H9 (cell line): ENCODE measurements at regions not wholly inside any gene's neighbourhood (a gene's known extent, or its start where the extent isn't known, plus 50 kb on each side); places are given as distances from the start of the nearest gene placed in this dataset.

Experiments
- DNase-seq: peaks from one replicate; pipeline ENCODE4 v3.0.0-alpha.2; 2017
- H2AFZ ChIP-seq: one replicate; pipeline ENCODE4 v1.6.1; 2013; ENCODE audit warnings: mild to moderate bottlenecking, low read length, control low read depth, moderate library complexity
- H2AK5ac ChIP-seq: 2 replicates; pipeline ENCODE4 v1.6.1; 2013; ENCODE audit warnings: low read length, control low read depth, mixed read lengths; ENCODE audit not compliant: insufficient read length
- H2BK120ac ChIP-seq: one replicate; pipeline ENCODE4 v1.6.1; 2013; ENCODE audit warnings: low read depth, mild to moderate bottlenecking, low read length, control low read depth, inconsistent platforms; ENCODE audit not compliant: poor library complexity, severe bottlenecking
- H2BK12ac ChIP-seq: 2 replicates; pipeline ENCODE4 v1.6.1; 2013; ENCODE audit warnings: low read length, control low read depth, mixed read lengths, low read depth; ENCODE audit not compliant: insufficient read length
- H2BK15ac ChIP-seq: 2 replicates; pipeline ENCODE4 v1.6.1; 2013; ENCODE audit warnings: low read depth, low read length, control low read depth
- H2BK20ac ChIP-seq: one replicate; pipeline ENCODE4 v1.6.1; 2013; ENCODE audit warnings: low read depth, mild to moderate bottlenecking, low read length, control low read depth, inconsistent platforms; ENCODE audit not compliant: poor library complexity, severe bottlenecking
- H2BK5ac ChIP-seq: 2 replicates; pipeline ENCODE4 v1.6.1; 2013; ENCODE audit warnings: low read length, control low read depth, mixed read lengths; ENCODE audit not compliant: insufficient read length
- H3K14ac ChIP-seq: 2 replicates; pipeline ENCODE4 v1.6.1; 2013; ENCODE audit warnings: low read length, control low read depth; ENCODE audit not compliant: insufficient read depth
- H3K18ac ChIP-seq: 2 replicates; pipeline ENCODE4 v1.6.1; 2013; ENCODE audit warnings: low read depth, mild to moderate bottlenecking, mixed read lengths, low read length, control low read depth; ENCODE audit not compliant: insufficient read length
- H3K23ac ChIP-seq: 2 replicates; pipeline ENCODE4 v1.6.1; 2013; ENCODE audit warnings: low read length, control low read depth, mixed read lengths, low read depth; ENCODE audit not compliant: insufficient read length
- H3K23me2 ChIP-seq: 2 replicates; pipeline ENCODE4 v1.6.1; 2013; ENCODE audit warnings: low read depth, mild to moderate bottlenecking, mixed read lengths, low read length, control low read depth; ENCODE audit not compliant: insufficient read length, poor library complexity, severe bottlenecking
- H3K27ac ChIP-seq: 2 replicates; pipeline ENCODE4 v1.5.1; 2013; ENCODE audit warnings: low read length, control low read depth, mixed read lengths, low read depth; ENCODE audit not compliant: insufficient read length
- H3K27me3 ChIP-seq: 2 replicates; pipeline ENCODE4 v1.6.1; 2013; ENCODE audit warnings: low read length, control low read depth, inconsistent platforms; ENCODE audit not compliant: insufficient read depth
- H3K4ac ChIP-seq: 2 replicates; pipeline ENCODE4 v1.6.1; 2013; ENCODE audit warnings: low read depth, mild to moderate bottlenecking, control low read depth, inconsistent platforms, low read length, moderate library complexity
- H3K4me1 ChIP-seq: 2 replicates; pipeline ENCODE4 v1.6.1; 2013; ENCODE audit warnings: low read length, control low read depth, inconsistent platforms; ENCODE audit not compliant: insufficient read depth
- H3K4me2 ChIP-seq: 2 replicates; pipeline ENCODE4 v1.6.1; 2013; ENCODE audit warnings: low read length, control low read depth, mixed read lengths; ENCODE audit not compliant: insufficient read length, insufficient read depth
- H3K56ac ChIP-seq: 2 replicates; pipeline ENCODE4 v1.6.1; 2013; ENCODE audit warnings: low read depth, mild to moderate bottlenecking, mixed read lengths, low read length, control low read depth; ENCODE audit not compliant: insufficient read length
- H3K79me1 ChIP-seq: 2 replicates; pipeline ENCODE4 v1.6.1; 2013; ENCODE audit warnings: low read depth, mild to moderate bottlenecking, moderate library complexity, low read length, control low read depth, inconsistent platforms; ENCODE audit not compliant: insufficient read depth, poor library complexity, severe bottlenecking
- H3K79me2 ChIP-seq: 2 replicates; pipeline ENCODE4 v1.6.1; 2013; ENCODE audit warnings: low read length, control low read depth, inconsistent platforms; ENCODE audit not compliant: insufficient read depth
- H3K9ac ChIP-seq: 2 replicates; pipeline ENCODE4 v1.6.1; 2013; ENCODE audit warnings: low read length, control low read depth, mixed read lengths; ENCODE audit not compliant: insufficient read length; ENCODE audit errors: extremely low read depth
- H3K9me3 ChIP-seq: one replicate; pipeline ENCODE4 v1.6.1; 2013; ENCODE audit warnings: low read depth, low read length, inconsistent platforms; ENCODE audit not compliant: control insufficient read depth
- H3T11ph ChIP-seq: one replicate; pipeline ENCODE4 v1.6.1; 2013; ENCODE audit warnings: mild to moderate bottlenecking, low read length, control low read depth, inconsistent platforms
- H4K20me1 ChIP-seq: one replicate; pipeline ENCODE4 v1.6.1; 2013; ENCODE audit not compliant: control insufficient read depth, insufficient read length, insufficient read depth
- H4K5ac ChIP-seq: 2 replicates; pipeline ENCODE4 v1.6.1; 2013; ENCODE audit warnings: low read depth, mild to moderate bottlenecking, mixed read lengths, low read length, control low read depth; ENCODE audit not compliant: insufficient read length
- H4K8ac ChIP-seq: replicated peaks from 2 replicates; pipeline ENCODE4 v1.6.1; 2013; ENCODE audit warnings: low read length, control low read depth, mixed read lengths, low read depth; ENCODE audit not compliant: insufficient read length
- H4K91ac ChIP-seq: 2 replicates; pipeline ENCODE4 v1.6.1; 2013; ENCODE audit warnings: low read depth, mild to moderate bottlenecking, moderate library complexity, mixed read lengths, low read length, control low read depth; ENCODE audit not compliant: insufficient read length
- H3K27ac Mint-ChIP-seq, 3 experiments: 2 replicates in 2 of 3; 3 replicates in 1 of 3; pipeline ENCODE4 v1.8.0; 2020 to 2021; ENCODE audit warnings: mixed read lengths in 3 of 3, mild to moderate bottlenecking in 1 of 3, moderate library complexity in 1 of 3
- H3K27me3 Mint-ChIP-seq: 2 replicates; pipeline ENCODE4 v1.8.0; 2021; ENCODE audit warnings: low read depth, mild to moderate bottlenecking, moderate library complexity, mixed read lengths
- H3K36me3 Mint-ChIP-seq, 3 experiments: 2 replicates in 2 of 3; 3 replicates in 1 of 3; pipeline ENCODE4 v1.8.0; 2020 to 2021; ENCODE audit warnings: low read depth in 3 of 3, mixed read lengths in 3 of 3; ENCODE audit not compliant: insufficient read depth in 1 of 3
- H3K4me1 Mint-ChIP-seq, 2 experiments: 2 replicates each; pipeline ENCODE4 v1.8.0; 2020; ENCODE audit warnings: mixed read lengths in 2 of 2
- H3K4me3 Mint-ChIP-seq, 2 experiments: 2 replicates in 1 of 2; 3 replicates in 1 of 2; pipeline ENCODE4 v1.8.0; 2020 to 2021; ENCODE audit warnings: mild to moderate bottlenecking in 2 of 2, mixed read lengths in 2 of 2, moderate library complexity in 1 of 2
- H3K9me3 Mint-ChIP-seq, 2 experiments: 2 replicates in 1 of 2; 3 replicates in 1 of 2; pipeline ENCODE4 v1.8.0; 2020; ENCODE audit warnings: mild to moderate bottlenecking in 2 of 2, mixed read lengths in 2 of 2, moderate library complexity in 1 of 2
- CTCF ChIP-seq: fragments of 200-600 bp; sonication (generic); conservative IDR thresholded peaks from 3 replicates; pipeline ENCODE4 v1.8.0; 2021; ENCODE audit warnings: antibody characterized with exemption, mild to moderate bottlenecking
- WGBS: extraction: QIAGEN DNeasy Blood & Tissue Kit; methylation state at CpG from one replicate; pipeline ENCODE4 v1.1.7; 2013; ENCODE audit warnings: missing lambda C conversion rate, low lambda C conversion rate, mixed read lengths; ENCODE audit not compliant: insufficient read length; ENCODE audit errors: extremely low coverage; 5-methylcytosine and 5-hydroxymethylcytosine counted together

GRCh38 chr1:212532469-212533147 lies 76.0 kb upstream of the ATF3 start:
- Histone ChIP-seq H4K5ac (no peak overlapping the region), H3K23me2 (no peaks in the 10 kb centered on the region), H2BK12ac (no peak overlapping the region), H3K27ac (no peak overlapping the region), H4K91ac (no peak overlapping the region), H2BK5ac (no peak overlapping the region), H3K79me2 (no peaks in the 10 kb centered on the region), H3K79me1 (no peaks in the 10 kb centered on the region), H3K27me3 (no peaks in the 10 kb centered on the region), H3K4me2 (no peak overlapping the region), H3K4ac (no peak overlapping the region), H3K56ac (no peak overlapping the region), H4K8ac (no peak overlapping the region), H3K23ac (no peak overlapping the region), H3K18ac (no peak overlapping the region), H3T11ph (no peak overlapping the region), H4K20me1 (no peaks in the 10 kb centered on the region), H3K9me3 (no peaks in the 10 kb centered on the region), H2BK20ac (no peak overlapping the region), H2AFZ (peak overlapping the region; percentile 62), H3K14ac (no peak overlapping the region), H2BK120ac (no peak overlapping the region), H3K4me1 (no peaks in the 10 kb centered on the region), H2AK5ac (no peak overlapping the region), H2BK15ac (no peak overlapping the region), H3K9ac (no peak overlapping the region)
- DNase-seq = no peak
- H3K27ac Mint-ChIP-seq = no peak overlapping the region
- H3K36me3 Mint-ChIP-seq = no peaks in the 10 kb centered on the region
- WGBS = no CpG with 5 or more reads among the region's 6 CpGs
- peaks cover 1 to 2% of the 10 kb centered on the region in 2 experiments; a peak in 3 of 5 replicates for H3K9me3 Mint-ChIP-seq
- peak; percentile 29; the same call in 2 of the 3 replicates for TF ChIP-seq CTCF
- H3K27me3 Mint-ChIP-seq = peaks cover 7% of the 10 kb centered on the region
- H3K4me3 Mint-ChIP-seq = no peak overlapping the region
- no peaks in the 10 kb centered on the region; a peak in 1 of 4 replicates for H3K4me1 Mint-ChIP-seq
